Common myeloid progenitor, CD34-positive (primary cell): ENCODE measurements at regions not wholly inside any gene's neighbourhood (a gene's known extent, or its start where the extent isn't known, plus 50 kb on each side); places are given as distances from the start of the nearest gene placed in this dataset.
"Not testable (repeated sequence)": the region's sequence is repeated elsewhere in the genome, so short reads cannot be mapped to it uniquely, and the experiment has no call there.

Source experiments
- CTCF ChIA-PET: fragments of 350-600 bp; sonication (Branson Sonifier 250); formaldehyde crosslinking; loops from one replicate; lab custom pipeline; 2021; ENCODE audit warnings: antibody characterized with exemption; lab: Charles Lee
- POLR2A ChIA-PET: fragments of 350-600 bp; sonication (Branson Sonifier 250); formaldehyde crosslinking; loops from one replicate; lab custom pipeline; 2021; ENCODE audit warnings: antibody characterized with exemption; lab: Charles Lee
- DNase-seq, 3 donors: peaks; one replicate each; pipeline versions ENCODE4 v3.0.0 to v3.0.0-alpha.2; 2013
- H3K27ac ChIP-seq, 2 experiments: 1 replicate in 1 of 2; 2 replicates in 1 of 2; pipeline ENCODE4 v1.7.0; 2013; ENCODE audit warnings: inconsistent platforms in 2 of 2, low read length in 2 of 2, mild to moderate bottlenecking in 2 of 2, low read depth in 1 of 2, moderate library complexity in 1 of 2; ENCODE audit not compliant: severe bottlenecking in 2 of 2, insufficient read depth in 1 of 2, poor library complexity in 1 of 2
- H3K27me3 ChIP-seq, 5 experiments: replicated peaks in 2 of 5; 1 replicate in 3 of 5; 2 replicates in 2 of 5; pipeline versions ENCODE4 v1.6.1 to v1.7.0; 2013; ENCODE audit warnings: low read length in 4 of 5, mild to moderate bottlenecking in 2 of 5, moderate library complexity in 2 of 5, inconsistent platforms in 1 of 5; ENCODE audit not compliant: insufficient read depth in 5 of 5, control insufficient read depth in 4 of 5
- H3K36me3 ChIP-seq, 4 experiments: 1 replicate in 2 of 4; 2 replicates in 2 of 4; pipeline versions ENCODE4 v1.6.1 to v1.7.0; 2013; ENCODE audit warnings: low read length in 3 of 4, control low read depth in 1 of 4, mild to moderate bottlenecking in 1 of 4; ENCODE audit not compliant: control insufficient read depth in 4 of 4, insufficient read depth in 4 of 4
- H3K4me1 ChIP-seq, 4 experiments: 1 replicate in 3 of 4; 2 replicates in 1 of 4; pipeline versions ENCODE4 v1.6.1 to v1.7.1; 2013; ENCODE audit warnings: low read length in 3 of 4, mild to moderate bottlenecking in 3 of 4, control low read depth in 1 of 4, inconsistent platforms in 1 of 4, moderate library complexity in 1 of 4; ENCODE audit not compliant: control insufficient read depth in 4 of 4, insufficient read depth in 4 of 4; ENCODE audit errors: control extremely low read depth in 1 of 4
- H3K4me3 ChIP-seq, 7 experiments: 1 replicate in 4 of 7; 2 replicates in 3 of 7; pipeline versions ENCODE4 v1.5.1 to v1.7.0; 2013; ENCODE audit warnings: mild to moderate bottlenecking in 7 of 7, low read length in 6 of 7, moderate library complexity in 6 of 7, inconsistent platforms in 2 of 7, low read depth in 2 of 7, control low read depth in 1 of 7; ENCODE audit not compliant: insufficient read depth in 4 of 7, control insufficient read depth in 1 of 7; ENCODE audit errors: extremely low read depth in 1 of 7
- H3K9me3 ChIP-seq, 5 experiments: 1 replicate in 4 of 5; 2 replicates in 1 of 5; pipeline versions ENCODE4 v1.6.1 to v1.7.1; 2013; ENCODE audit warnings: low read length in 4 of 5, mild to moderate bottlenecking in 2 of 5, inconsistent platforms in 1 of 5, low read depth in 1 of 5, moderate library complexity in 1 of 5; ENCODE audit not compliant: control insufficient read depth in 4 of 5, insufficient read depth in 2 of 5; ENCODE audit errors: control extremely low read depth in 1 of 5
- WGBS: methylation state at CpG from one replicate; pipeline ENCODE4 v1.1.5; 2013; ENCODE audit not compliant: insufficient coverage; 5-methylcytosine and 5-hydroxymethylcytosine counted together

GRCh38 chr2:111537078-111537655, 346.8 kb downstream of the ANAPC1 start:
- no peaks in the 10 kb centered on the region for H3K36me3 ChIP-seq
- POLR2A ChIA-PET: no interaction called here
- 94% methylated on average over 8 of the region's 15 CpGs for WGBS

GRCh38 chr2:111539991-111540390, 344.0 kb downstream of the ANAPC1 start:
- H3K36me3 ChIP-seq, DNase-seq, H3K9me3 ChIP-seq, H3K4me3 ChIP-seq, H3K4me1 ChIP-seq, H3K27ac ChIP-seq, H3K27me3 ChIP-seq, POLR2A ChIA-PET, CTCF ChIA-PET: not testable (repeated sequence)
- WGBS: no CpG with 5 or more reads among the region's 9 CpGs

More at GRCh38 chr2:111537078-111537655, 346.8 kb downstream of the ANAPC1 start:
- no peak overlapping the region for H3K4me3 ChIP-seq
- CTCF ChIA-PET: no interaction called here
- H3K4me1 ChIP-seq: no peaks in the 10 kb centered on the region
- peak; percentile 7 to 51 (median 33) for DNase-seq
- H3K27ac ChIP-seq: no peak overlapping the region
- H3K9me3 ChIP-seq: no peaks in the 10 kb centered on the region
- H3K27me3 ChIP-seq: no peaks in the 10 kb centered on the region

GRCh38 chr2:111542120-111542774, 341.7 kb downstream of the ANAPC1 start:
- H3K27ac ChIP-seq, DNase-seq, H3K36me3 ChIP-seq, CTCF ChIA-PET, H3K27me3 ChIP-seq, H3K4me3 ChIP-seq, H3K9me3 ChIP-seq, POLR2A ChIA-PET, H3K4me1 ChIP-seq: not testable (repeated sequence)
- WGBS: no CpG with 5 or more reads among the region's 2 CpGs

GRCh38 chr2:111544006-111544405, 340.0 kb downstream of the ANAPC1 start:
- H3K36me3 ChIP-seq, H3K9me3 ChIP-seq, DNase-seq, H3K27ac ChIP-seq, H3K27me3 ChIP-seq, POLR2A ChIA-PET, H3K4me1 ChIP-seq, CTCF ChIA-PET, H3K4me3 ChIP-seq: not testable (repeated sequence)
- no CpG with 5 or more reads among the region's 2 CpGs for WGBS

- DNase-seq, POLR2A ChIA-PET: not testable (repeated sequence)
- no CpG with 5 or more reads among the region's 7 CpGs for WGBS
Observed at GRCh38 chr2:111545723-111546431, 338.1 kb downstream of the ANAPC1 start.

GRCh38 chr2:111546578-111546977, 337.4 kb downstream of the ANAPC1 start:
- H3K27me3 ChIP-seq, H3K4me1 ChIP-seq, CTCF ChIA-PET, H3K27ac ChIP-seq, H3K4me3 ChIP-seq, H3K9me3 ChIP-seq, POLR2A ChIA-PET, H3K36me3 ChIP-seq, DNase-seq: not testable (repeated sequence)
- WGBS: no CpG with 5 or more reads among the region's 5 CpGs

More at GRCh38 chr2:111545723-111546431, 338.1 kb downstream of the ANAPC1 start:
- H3K36me3 ChIP-seq, H3K27me3 ChIP-seq, H3K9me3 ChIP-seq, H3K4me3 ChIP-seq, H3K4me1 ChIP-seq, CTCF ChIA-PET, H3K27ac ChIP-seq: not testable (repeated sequence)

GRCh38 chr2:111549174-111549573, 334.8 kb downstream of the ANAPC1 start:
- CTCF ChIA-PET, POLR2A ChIA-PET, H3K9me3 ChIP-seq, H3K36me3 ChIP-seq, H3K27me3 ChIP-seq, H3K4me1 ChIP-seq, H3K4me3 ChIP-seq, DNase-seq, H3K27ac ChIP-seq: not testable (repeated sequence)
- no CpG with 5 or more reads among the region's 2 CpGs for WGBS
